ENCODE measurements at regions not wholly inside any gene's neighbourhood (a gene's known extent, or its start where the extent isn't known, plus 50 kb on each side); places are given as distances from the start of the nearest gene placed in this dataset.

DNA sequence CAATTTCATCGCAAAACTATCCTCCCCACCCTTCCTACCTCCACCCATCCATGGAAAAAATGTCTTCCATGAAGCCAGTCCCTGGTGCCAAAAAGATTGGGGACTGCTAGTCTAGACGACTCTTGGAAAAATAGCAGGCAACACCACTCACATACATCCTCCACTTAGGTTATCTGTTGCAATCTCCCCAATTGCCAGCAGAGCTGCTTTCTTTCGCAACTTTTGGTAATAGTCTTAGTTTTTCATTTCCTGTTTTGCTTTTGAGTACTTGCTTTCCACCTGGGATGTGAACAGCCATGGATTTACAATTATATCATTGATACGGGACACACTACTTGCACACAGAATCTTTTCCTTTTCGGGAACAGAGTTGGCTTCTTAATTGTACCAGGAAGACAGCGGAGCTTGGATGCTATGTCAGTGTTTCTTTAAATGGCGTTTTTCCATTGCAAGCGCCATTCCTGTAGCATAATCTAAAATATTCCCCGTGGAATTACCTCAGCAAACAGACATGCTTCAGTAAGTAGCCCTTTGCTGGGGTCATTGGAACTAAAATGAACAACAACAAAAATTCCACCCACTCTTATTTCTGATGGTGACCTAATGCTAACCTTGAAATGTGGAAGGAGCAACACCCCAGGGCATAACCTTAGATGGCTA, 183.3 kb upstream of the ADGRL2 start:
- no peak for DNase-seq

DNA sequence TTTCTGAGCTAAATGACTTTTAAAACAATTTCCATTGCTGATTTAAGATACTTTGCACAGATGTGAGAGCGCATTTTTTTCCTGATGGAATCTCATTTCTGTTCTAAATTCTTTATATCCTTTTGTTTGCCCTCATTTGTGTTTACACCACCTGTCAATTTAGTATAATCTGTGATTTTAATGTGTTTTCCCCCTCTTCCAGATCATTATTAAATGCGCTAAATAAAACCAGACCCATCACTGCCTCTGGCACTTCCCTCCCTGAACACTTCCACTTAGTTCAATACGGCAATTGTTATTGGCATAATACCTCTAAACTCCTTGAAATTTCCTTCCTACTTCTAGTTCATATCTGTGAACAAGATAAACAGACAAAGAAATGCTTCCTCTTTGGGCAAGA, 186.9 kb upstream of the ADGRL2 start:
- no peak for DNase-seq

DNA sequence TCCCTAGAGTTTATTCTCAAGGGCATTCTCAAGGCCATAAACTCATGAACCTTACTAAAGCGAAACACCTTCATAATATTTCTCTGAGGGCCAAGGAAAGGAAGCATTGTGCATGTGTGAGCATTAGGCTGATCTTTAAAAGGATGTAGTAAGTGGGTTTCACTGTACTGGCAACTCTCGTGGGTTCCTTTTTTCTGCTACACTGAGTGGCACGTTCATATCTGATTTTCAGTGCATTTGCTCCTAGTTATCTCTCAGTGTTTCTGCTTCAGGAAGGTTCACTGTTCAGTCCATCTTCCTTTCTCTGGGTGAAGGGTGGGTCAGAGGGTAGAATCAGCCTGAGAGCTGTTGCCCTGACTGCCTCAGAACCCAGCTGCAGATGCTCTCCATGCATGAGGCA, 192.8 kb upstream of the ADGRL2 start:
- no peak for DNase-seq

DNA sequence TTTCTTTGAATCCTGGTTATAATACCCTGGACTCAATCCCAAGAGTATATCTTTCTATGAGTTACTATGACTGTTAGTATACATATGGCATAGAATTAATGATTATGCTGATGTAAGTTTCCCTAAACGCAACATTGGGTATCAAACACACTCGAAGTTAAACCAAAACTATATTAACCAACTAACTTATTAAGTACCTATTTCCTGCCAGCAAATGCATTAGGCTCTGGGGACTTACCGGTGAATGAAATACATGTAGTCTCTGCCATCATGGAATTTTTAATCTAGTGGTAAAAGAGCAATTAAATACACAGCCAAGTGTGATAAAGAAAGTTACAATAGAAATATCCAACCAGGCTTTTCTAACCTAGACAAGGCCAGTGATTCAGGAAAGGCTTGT, 193.6 kb upstream of the ADGRL2 start:
- DNase-seq = no peak

DNA sequence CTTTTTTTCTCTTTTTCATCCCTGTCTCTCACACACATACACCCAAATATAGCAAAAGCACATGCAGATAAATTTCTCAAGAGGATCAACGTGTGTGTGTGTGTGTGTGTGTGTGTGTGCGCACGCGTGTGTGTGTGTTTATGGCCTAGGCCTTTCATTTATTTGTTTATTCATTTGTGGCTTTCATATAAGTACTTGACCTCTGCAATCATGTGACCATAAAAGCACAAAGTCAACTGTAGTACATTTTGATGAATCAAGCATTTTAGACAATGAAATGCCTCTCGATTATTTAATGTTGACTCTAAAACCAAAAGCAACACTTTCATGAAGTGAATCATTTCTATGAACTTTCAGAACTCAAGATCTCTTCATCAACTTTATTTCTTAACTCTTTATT, 194.1 kb upstream of the ADGRL2 start:
- no peak for DNase-seq

DNA sequence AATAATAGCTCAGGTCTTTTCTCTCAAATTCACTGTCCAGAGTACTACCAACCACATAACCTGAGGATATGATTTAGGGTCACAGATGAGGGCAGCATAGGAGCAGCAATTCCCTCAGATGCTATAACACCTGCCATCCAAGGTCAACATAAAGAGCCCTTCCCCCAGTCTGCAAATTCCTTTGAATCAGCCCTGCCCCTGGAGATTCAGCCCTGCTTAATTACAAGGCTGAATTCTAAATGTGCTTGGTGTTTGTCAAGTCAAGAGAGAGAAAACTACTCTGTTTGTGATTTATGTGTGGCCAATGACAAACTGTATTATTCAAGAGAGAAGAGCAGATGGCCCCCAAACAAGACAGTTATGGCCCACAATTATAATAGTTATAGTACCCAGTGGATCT, 195.7 kb upstream of the ADGRL2 start:
- DNase-seq = no peak

DNA sequence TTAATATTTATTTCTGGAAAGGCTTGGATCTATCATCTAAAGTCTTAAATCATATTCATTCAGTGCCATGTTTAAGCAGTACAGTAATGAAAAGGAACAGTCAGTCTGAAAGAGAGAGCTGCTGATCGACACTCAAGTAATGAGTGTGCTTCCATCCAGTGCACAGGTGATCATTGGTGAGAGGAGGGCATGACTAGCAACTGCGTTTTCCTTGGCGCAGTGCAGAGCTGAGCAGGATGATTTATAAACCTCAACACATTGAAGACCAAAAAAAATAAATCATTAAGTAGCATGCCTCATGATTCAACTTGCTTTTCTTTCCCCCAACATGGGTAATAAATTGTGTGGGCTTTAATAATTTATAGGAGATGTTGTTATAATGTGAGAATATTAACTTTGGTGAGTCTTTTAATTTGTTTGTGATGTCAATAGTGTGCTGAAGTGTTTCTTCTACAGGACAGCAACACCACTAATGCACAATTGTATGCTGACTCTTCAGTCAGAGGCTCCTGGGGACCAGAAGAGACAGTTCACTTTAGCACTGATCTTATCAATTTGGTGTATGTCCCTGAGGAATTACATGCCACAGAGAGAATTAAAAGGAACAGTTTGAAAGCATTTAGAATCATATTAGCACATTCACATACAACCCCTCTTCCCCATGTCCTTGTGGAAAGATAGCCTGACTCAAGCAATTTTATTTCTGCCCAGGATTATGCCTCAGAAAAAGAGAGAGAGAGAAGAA, 199.7 kb upstream of the ADGRL2 start:
- no peak for DNase-seq

DNA sequence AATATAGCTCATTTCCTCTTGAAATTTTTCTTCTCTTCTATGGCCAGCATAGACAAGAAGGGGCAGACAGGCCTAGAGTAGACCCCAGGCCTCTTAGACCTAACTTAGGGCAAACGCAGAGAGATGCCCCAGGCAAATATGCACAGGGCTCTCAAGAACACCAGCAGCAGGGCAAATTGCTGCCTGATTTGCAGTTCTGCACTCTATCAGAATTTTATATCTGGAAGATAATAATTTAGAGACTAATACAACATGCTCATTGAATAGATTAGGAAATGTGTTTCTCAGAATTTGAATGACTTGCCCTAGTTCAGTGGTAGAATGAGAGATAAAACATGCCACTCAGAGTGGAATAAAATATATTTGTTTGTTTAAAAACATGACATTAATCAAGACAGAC, 200.4 kb upstream of the ADGRL2 start:
- no peak for DNase-seq

DNA sequence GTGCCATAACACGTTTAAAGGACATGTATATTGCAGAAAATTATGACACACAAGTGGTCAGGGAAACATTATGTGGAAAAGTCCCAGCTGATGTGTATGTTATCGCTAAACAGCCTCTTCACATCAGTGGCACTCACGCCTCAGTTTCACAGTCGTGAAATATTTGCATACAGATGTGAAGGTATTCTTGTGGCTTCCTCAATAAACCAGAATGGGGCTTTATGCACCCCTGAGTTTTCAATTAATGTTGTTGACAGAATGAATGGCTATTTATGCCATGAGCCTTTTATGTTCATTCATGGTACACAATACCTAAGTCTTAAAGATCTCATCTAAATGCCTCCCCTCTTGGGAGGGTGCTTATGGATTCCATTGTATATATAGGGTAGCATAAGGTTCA, 202.1 kb upstream of the ADGRL2 start:
- no peak for DNase-seq

DNA sequence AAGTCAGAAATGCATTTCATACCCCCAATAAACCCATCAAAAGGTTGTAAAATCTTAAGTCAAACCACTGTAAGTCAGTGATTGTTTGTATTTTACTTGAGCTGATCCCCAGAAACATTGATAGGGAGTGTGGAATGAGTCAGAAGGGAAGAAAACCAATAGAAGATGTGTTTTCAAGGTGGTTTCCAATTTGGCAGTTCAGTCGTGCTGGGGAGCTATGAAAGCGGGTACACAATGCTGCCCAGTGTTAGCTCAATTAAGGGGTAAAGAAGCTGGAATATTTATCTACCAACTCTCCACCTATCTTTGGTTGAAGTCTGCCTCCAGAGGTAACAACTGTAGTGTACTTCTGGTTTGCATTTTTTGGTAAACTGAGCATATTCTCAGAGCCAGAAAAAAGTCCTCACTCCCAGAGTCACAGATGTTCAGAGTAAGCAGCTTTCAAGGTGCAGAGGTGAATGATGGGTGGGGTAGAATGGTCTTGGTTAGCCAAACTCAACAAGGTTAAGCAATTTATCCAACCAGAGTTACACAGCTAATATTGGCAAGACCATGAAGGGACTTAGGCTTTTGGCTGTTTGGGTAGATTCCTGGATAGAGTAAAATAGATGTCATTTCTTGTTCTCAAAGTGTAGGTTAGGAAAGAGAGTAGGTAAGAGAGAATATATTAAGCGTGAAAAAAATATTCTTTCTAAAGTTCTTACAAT, 202.9 kb upstream of the ADGRL2 start:
- DNase-seq = no peak

DNA sequence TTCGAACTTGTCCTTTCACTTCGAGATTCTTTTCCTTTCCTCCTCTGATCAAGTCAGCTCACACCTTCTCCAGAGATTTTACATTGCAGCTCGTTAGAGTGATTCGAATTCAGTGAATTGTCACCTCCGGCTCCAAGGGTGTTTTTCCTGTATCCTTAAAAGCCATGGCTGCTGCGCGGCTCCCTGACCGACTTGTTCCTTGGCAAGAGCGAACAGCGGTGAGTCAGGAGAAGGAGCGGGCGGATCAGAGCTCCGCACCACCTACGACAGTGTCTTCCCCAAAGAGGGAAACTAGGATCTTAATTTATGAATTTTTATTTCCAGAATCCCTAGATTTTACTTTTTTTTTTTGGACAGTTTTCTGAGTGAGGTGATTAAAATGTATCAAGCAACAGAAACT, 204.4 kb upstream of the ADGRL2 start:
- no peak for DNase-seq

DNA sequence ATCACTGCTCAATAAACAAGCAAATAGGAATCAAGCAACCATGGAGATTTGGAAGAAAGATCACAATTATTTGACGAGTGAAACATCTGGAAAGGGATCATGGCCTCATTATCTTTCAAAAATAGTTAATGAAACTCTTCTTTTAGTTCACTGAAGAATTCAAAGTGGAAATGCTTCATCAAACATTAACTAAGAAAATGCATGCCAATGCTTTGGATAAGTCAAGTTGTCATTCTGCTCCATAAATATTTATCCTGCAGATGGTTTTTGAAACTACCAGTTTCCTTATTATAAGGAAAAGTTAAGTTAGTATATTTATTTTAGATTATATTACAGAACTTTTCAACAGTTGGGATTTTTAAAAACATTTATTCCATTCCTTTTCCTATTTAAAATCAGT, 206.5 kb upstream of the ADGRL2 start:
- no peak for DNase-seq

DNA sequence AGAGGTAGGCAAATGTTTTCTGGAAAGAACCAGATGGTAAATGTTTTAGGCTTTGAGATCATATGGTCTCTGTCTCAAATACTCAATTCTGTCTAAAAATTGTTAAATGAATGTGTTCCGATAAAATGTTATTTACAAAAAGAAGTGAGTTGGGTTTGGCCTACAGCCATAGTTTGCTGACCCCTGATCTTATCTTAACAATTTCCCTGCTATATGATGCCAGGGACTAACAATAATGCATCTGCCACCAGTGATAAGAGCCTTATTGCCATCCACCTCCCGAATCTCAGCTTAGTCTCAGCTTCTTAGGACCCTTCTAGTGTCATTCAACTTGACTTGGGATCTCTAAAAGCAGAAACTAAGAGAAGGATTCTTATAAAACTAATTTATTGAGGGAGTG, 208.5 kb upstream of the ADGRL2 start:
- no peak for DNase-seq

DNA sequence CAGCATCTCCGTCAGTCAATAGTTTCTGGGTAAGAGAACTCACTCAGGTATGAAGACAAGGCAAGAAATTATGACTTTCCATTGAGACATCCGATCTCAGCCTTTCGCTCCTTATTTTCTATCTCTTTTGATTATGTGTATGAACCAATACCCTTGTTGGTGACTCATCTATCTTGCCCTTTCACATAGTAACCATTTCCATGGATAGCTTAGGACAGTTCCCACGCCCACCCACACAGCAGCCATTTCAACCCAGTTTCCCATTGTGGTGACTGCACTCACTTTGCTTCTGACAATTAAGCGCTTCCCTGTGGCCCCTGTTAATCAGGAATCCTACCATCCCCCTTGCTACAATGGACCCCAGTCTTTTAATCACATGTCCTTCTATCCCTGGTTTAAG, 210.6 kb upstream of the ADGRL2 start:
- no peak for DNase-seq

DNA sequence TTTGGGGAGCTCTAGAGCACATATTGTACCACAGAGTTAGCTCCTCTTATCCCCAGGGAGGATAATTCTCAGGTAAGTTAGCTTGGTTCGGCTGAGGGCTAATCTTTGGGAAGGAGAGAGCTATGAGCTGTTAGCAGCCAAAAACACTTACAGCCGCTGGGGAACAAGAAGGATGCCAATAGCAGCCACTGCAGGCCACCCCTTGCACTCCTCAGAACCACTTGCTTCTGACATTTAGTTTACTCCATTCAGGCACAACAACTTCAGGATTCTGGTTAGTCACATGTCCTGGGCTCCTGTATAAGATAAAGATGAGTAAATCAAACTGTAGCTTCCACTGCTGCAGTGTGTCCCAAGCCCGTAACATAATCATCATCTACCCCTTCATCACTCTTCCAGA, 212.6 kb upstream of the ADGRL2 start:
- DNase-seq = no peak

DNA sequence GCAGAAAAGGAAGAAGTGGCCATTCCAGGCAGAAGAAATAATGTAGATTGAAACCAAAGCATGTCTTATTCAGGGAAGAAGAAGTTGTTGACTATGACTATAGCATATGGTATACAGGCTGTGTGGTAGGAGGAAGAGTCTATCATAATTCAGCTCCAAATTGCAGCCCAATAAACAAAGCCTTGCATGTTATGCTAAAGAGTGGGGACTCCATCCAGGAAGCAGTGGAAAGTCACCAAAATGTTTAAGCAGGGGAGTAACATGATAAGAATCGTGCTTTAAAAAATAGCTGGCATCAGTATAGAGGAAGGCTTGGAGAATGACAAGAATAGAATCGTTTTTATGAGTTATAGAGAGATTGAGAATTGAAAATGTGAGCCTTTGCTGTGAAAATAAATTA, 213.3 kb upstream of the ADGRL2 start:
- DNase-seq = no peak

DNA sequence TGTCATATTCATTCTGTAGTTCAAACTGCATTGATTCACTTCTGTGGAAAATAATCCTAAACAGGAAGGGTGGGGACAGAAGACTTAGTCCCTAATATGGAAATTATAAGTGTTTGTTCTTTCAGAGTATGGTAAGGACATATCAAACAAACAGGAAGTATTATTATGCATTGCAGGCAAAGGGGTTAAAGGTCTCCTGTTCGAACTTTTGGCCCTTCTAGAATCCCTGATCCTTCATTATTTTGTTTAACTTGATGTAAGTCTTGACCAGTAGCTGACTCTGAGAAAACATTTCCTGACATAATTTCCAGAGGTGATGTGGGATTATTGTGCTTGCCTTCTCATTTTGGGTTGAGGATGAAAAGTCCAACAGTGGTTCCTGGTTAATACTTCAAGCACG, 215.4 kb upstream of the ADGRL2 start:
- DNase-seq = no peak

DNA sequence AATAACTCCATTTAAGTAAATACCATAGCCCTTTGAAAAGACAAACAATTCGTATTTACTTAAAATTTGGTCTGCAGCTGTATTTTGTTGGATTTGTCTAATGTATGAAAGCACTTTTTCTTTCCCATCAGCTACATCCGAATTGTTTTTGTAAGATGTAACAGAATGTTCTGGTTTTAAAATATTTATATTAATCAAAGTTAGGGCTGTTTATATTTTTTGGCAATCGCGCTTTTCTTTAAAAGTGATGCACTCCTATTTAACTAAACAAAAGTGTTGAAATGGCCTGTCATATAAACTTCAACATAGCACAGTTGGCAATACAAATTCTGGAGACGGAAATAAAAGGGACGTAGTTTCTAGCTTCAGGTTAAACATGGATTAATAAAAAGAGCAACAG, 216.3 kb upstream of the ADGRL2 start:
- DNase-seq = no peak

DNA sequence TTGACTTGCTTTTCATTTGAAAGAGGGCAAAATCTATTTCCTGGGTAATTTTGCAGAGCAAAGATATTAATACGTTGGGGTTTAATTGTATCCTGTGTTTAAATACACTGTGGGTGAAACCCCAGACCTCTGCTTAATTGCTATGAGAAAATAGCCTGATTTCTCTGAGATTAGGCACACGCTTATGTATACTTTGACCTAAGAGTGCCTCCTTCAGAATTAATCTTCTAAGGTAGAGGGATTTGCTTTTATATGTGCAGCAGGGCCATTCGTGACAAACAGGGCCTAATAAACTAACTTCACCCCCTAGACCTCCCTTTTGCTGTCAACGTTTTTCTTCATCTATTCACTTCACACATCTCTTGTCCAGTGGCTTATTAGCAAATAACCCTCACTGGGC, 216.9 kb upstream of the ADGRL2 start:
- DNase-seq = no peak

DNA sequence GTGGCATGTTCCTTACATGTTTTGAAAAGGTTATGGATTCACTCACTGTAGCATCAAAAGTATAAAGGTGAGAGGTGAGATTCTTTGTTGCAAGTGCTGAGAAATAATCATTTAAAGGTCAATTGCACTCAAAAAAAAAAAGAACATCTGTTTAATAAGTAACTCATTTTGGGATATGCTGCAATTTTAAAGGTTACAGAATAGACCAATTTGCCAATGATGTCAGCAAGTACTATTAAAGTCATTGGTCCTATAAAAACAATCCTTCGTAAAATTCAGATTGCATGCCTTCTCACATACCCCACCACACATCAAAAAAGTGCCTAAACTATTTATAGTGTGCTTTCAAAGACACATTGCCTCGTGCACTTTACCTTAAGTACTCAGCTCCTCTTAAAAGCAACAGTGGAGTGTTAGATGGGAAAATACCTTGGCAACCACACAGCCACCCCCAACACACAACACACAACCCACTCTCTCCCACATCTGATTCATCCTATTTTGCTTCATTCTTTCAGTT, 218.2 kb upstream of the ADGRL2 start:
- no peak for DNase-seq

DNA sequence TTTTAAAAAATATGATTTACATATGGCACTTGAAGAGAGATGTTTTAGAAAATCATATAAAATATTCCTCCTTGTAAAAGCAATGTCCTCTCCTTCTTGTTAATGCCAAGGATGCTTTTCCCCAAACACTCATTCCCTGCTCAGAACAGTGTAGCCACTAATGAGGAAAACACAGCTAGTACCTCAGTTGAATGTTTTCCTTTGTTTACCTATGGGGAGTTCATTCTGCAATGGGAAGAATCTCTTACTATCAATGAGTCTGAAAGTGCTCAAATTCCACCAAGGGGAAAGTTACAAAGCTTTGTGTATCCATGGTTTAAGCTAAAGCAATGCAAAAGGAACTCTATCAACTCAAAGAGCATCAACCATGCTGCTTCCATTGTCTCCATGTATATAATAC, 221.9 kb upstream of the ADGRL2 start:
- no peak for DNase-seq

DNA sequence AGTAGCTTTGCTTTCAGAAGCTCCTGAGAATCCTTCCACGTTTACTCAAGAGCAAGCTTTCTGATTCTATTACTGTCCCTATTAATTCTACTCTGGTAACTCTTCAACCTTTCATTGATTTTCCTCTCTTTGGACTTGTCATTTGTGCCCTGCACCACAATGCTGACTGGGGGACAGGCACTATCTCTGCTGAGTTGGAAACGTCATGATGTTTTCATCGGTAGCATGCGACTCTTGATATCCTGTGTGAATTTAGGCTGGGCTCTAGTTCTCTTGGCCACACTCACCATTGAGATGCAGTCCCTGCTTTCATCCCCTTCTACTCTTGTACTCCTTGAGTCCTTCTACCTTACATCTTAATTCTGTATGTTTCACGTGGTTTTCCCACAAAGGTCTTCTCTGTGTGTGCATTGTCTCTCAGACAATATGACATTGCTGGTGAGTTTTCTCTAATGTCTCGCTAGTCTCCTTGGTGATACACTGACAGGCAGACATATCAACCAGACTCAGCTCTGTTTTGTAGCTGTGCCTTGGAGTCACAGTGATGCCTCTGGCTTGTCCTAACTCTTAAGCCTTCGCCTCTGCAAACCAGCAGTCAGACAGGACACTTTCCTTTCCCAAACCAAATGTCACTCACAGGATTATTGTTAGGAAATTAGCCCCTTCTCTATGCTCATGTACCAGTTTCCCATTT, 223.6 kb upstream of the ADGRL2 start:
- no peak for DNase-seq

DNA sequence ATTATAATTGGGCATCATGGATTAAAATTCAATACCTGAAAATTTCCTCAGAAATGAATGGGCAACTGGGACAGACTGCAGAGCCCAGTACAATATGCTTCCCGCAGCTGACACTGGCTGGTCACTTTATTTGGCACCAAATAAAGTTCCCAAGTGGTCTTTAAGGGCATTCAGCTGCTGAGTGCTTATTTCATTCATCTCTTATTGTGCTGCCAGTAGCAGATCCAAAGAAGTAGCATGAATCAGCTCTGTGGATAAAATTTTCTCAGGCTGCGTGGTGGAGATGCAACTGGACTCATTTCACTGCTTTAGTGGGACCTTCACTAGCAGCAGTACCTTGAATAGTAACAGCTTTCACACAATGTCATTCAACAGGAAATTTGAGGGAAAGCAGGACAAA, 226.3 kb upstream of the ADGRL2 start:
- no peak for DNase-seq

All from right kidney (tissue), 1 donor.